H9 (cell line): ENCODE measurements at regions not wholly inside any gene's neighbourhood (a gene's known extent, or its start where the extent isn't known, plus 50 kb on each side); places are given as distances from the start of the nearest gene placed in this dataset.

Experiments
- DNase-seq: peaks from one replicate; pipeline ENCODE4 v3.0.0-alpha.2; 2017
- H2AFZ ChIP-seq: one replicate; pipeline ENCODE4 v1.6.1; 2013; ENCODE audit warnings: mild to moderate bottlenecking, low read length, control low read depth, moderate library complexity
- H2AK5ac ChIP-seq: 2 replicates; pipeline ENCODE4 v1.6.1; 2013; ENCODE audit warnings: low read length, control low read depth, mixed read lengths; ENCODE audit not compliant: insufficient read length
- H2BK120ac ChIP-seq: one replicate; pipeline ENCODE4 v1.6.1; 2013; ENCODE audit warnings: low read depth, mild to moderate bottlenecking, low read length, control low read depth, inconsistent platforms; ENCODE audit not compliant: poor library complexity, severe bottlenecking
- H2BK12ac ChIP-seq: 2 replicates; pipeline ENCODE4 v1.6.1; 2013; ENCODE audit warnings: low read length, control low read depth, mixed read lengths, low read depth; ENCODE audit not compliant: insufficient read length
- H2BK15ac ChIP-seq: 2 replicates; pipeline ENCODE4 v1.6.1; 2013; ENCODE audit warnings: low read depth, low read length, control low read depth
- H2BK20ac ChIP-seq: one replicate; pipeline ENCODE4 v1.6.1; 2013; ENCODE audit warnings: low read depth, mild to moderate bottlenecking, low read length, control low read depth, inconsistent platforms; ENCODE audit not compliant: poor library complexity, severe bottlenecking
- H2BK5ac ChIP-seq: 2 replicates; pipeline ENCODE4 v1.6.1; 2013; ENCODE audit warnings: low read length, control low read depth, mixed read lengths; ENCODE audit not compliant: insufficient read length
- H3K14ac ChIP-seq: 2 replicates; pipeline ENCODE4 v1.6.1; 2013; ENCODE audit warnings: low read length, control low read depth; ENCODE audit not compliant: insufficient read depth
- H3K18ac ChIP-seq: 2 replicates; pipeline ENCODE4 v1.6.1; 2013; ENCODE audit warnings: low read depth, mild to moderate bottlenecking, mixed read lengths, low read length, control low read depth; ENCODE audit not compliant: insufficient read length
- H3K23ac ChIP-seq: 2 replicates; pipeline ENCODE4 v1.6.1; 2013; ENCODE audit warnings: low read length, control low read depth, mixed read lengths, low read depth; ENCODE audit not compliant: insufficient read length
- H3K23me2 ChIP-seq: 2 replicates; pipeline ENCODE4 v1.6.1; 2013; ENCODE audit warnings: low read depth, mild to moderate bottlenecking, mixed read lengths, low read length, control low read depth; ENCODE audit not compliant: insufficient read length, poor library complexity, severe bottlenecking
- H3K27ac ChIP-seq: 2 replicates; pipeline ENCODE4 v1.5.1; 2013; ENCODE audit warnings: low read length, control low read depth, mixed read lengths, low read depth; ENCODE audit not compliant: insufficient read length
- H3K27me3 ChIP-seq: 2 replicates; pipeline ENCODE4 v1.6.1; 2013; ENCODE audit warnings: low read length, control low read depth, inconsistent platforms; ENCODE audit not compliant: insufficient read depth
- H3K4ac ChIP-seq: 2 replicates; pipeline ENCODE4 v1.6.1; 2013; ENCODE audit warnings: low read depth, mild to moderate bottlenecking, control low read depth, inconsistent platforms, low read length, moderate library complexity
- H3K4me1 ChIP-seq: 2 replicates; pipeline ENCODE4 v1.6.1; 2013; ENCODE audit warnings: low read length, control low read depth, inconsistent platforms; ENCODE audit not compliant: insufficient read depth
- H3K4me2 ChIP-seq: 2 replicates; pipeline ENCODE4 v1.6.1; 2013; ENCODE audit warnings: low read length, control low read depth, mixed read lengths; ENCODE audit not compliant: insufficient read length, insufficient read depth
- H3K56ac ChIP-seq: 2 replicates; pipeline ENCODE4 v1.6.1; 2013; ENCODE audit warnings: low read depth, mild to moderate bottlenecking, mixed read lengths, low read length, control low read depth; ENCODE audit not compliant: insufficient read length
- H3K79me1 ChIP-seq: 2 replicates; pipeline ENCODE4 v1.6.1; 2013; ENCODE audit warnings: low read depth, mild to moderate bottlenecking, moderate library complexity, low read length, control low read depth, inconsistent platforms; ENCODE audit not compliant: insufficient read depth, poor library complexity, severe bottlenecking
- H3K79me2 ChIP-seq: 2 replicates; pipeline ENCODE4 v1.6.1; 2013; ENCODE audit warnings: low read length, control low read depth, inconsistent platforms; ENCODE audit not compliant: insufficient read depth
- H3K9ac ChIP-seq: 2 replicates; pipeline ENCODE4 v1.6.1; 2013; ENCODE audit warnings: low read length, control low read depth, mixed read lengths; ENCODE audit not compliant: insufficient read length; ENCODE audit errors: extremely low read depth
- H3K9me3 ChIP-seq: one replicate; pipeline ENCODE4 v1.6.1; 2013; ENCODE audit warnings: low read depth, low read length, inconsistent platforms; ENCODE audit not compliant: control insufficient read depth
- H3T11ph ChIP-seq: one replicate; pipeline ENCODE4 v1.6.1; 2013; ENCODE audit warnings: mild to moderate bottlenecking, low read length, control low read depth, inconsistent platforms
- H4K20me1 ChIP-seq: one replicate; pipeline ENCODE4 v1.6.1; 2013; ENCODE audit not compliant: control insufficient read depth, insufficient read length, insufficient read depth
- H4K5ac ChIP-seq: 2 replicates; pipeline ENCODE4 v1.6.1; 2013; ENCODE audit warnings: low read depth, mild to moderate bottlenecking, mixed read lengths, low read length, control low read depth; ENCODE audit not compliant: insufficient read length
- H4K8ac ChIP-seq: replicated peaks from 2 replicates; pipeline ENCODE4 v1.6.1; 2013; ENCODE audit warnings: low read length, control low read depth, mixed read lengths, low read depth; ENCODE audit not compliant: insufficient read length
- H4K91ac ChIP-seq: 2 replicates; pipeline ENCODE4 v1.6.1; 2013; ENCODE audit warnings: low read depth, mild to moderate bottlenecking, moderate library complexity, mixed read lengths, low read length, control low read depth; ENCODE audit not compliant: insufficient read length
- H3K27ac Mint-ChIP-seq, 3 experiments: 2 replicates in 2 of 3; 3 replicates in 1 of 3; pipeline ENCODE4 v1.8.0; 2020 to 2021; ENCODE audit warnings: mixed read lengths in 3 of 3, mild to moderate bottlenecking in 1 of 3, moderate library complexity in 1 of 3
- H3K27me3 Mint-ChIP-seq: 2 replicates; pipeline ENCODE4 v1.8.0; 2021; ENCODE audit warnings: low read depth, mild to moderate bottlenecking, moderate library complexity, mixed read lengths
- H3K36me3 Mint-ChIP-seq, 3 experiments: 2 replicates in 2 of 3; 3 replicates in 1 of 3; pipeline ENCODE4 v1.8.0; 2020 to 2021; ENCODE audit warnings: low read depth in 3 of 3, mixed read lengths in 3 of 3; ENCODE audit not compliant: insufficient read depth in 1 of 3
- H3K4me1 Mint-ChIP-seq, 2 experiments: 2 replicates each; pipeline ENCODE4 v1.8.0; 2020; ENCODE audit warnings: mixed read lengths in 2 of 2
- H3K4me3 Mint-ChIP-seq, 2 experiments: 2 replicates in 1 of 2; 3 replicates in 1 of 2; pipeline ENCODE4 v1.8.0; 2020 to 2021; ENCODE audit warnings: mild to moderate bottlenecking in 2 of 2, mixed read lengths in 2 of 2, moderate library complexity in 1 of 2
- H3K9me3 Mint-ChIP-seq, 2 experiments: 2 replicates in 1 of 2; 3 replicates in 1 of 2; pipeline ENCODE4 v1.8.0; 2020; ENCODE audit warnings: mild to moderate bottlenecking in 2 of 2, mixed read lengths in 2 of 2, moderate library complexity in 1 of 2
- WGBS: extraction: QIAGEN DNeasy Blood & Tissue Kit; methylation state at CpG from one replicate; pipeline ENCODE4 v1.1.7; 2013; ENCODE audit warnings: missing lambda C conversion rate, low lambda C conversion rate, mixed read lengths; ENCODE audit not compliant: insufficient read length; ENCODE audit errors: extremely low coverage; 5-methylcytosine and 5-hydroxymethylcytosine counted together
- TF ChIP-seq, protein P1 (sequence below): fragments of 200-600 bp; sonication (generic); conservative IDR thresholded peaks from 3 replicates; pipeline ENCODE4 v1.8.0; 2021; ENCODE audit warnings: antibody characterized with exemption, mild to moderate bottlenecking

DNA sequence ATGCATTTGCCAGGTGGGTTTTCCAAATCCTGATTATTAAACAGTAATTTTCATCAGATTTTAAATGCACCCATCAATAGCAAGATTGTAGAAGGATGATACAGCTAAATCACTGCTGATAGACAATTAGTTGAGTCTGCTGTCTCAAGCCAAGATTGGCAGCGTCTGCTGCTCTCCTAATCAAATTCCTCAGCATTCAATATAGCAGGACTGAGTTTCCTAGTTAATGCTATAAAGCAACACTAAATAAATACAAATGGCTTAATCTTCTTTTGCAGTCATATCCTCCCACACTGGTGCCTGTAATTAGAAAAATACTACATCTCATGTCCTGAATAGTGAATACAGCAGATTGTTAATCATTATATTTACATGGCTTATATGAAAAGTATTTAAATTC, 1028.8 kb downstream of the ADGRL2 start:
- Histone ChIP-seq H4K8ac (no peak overlapping the region), H3T11ph (no peak overlapping the region), H3K27me3 (no peaks in the 10 kb centered on the region), H3K79me2 (no peaks in the 10 kb centered on the region), H2AFZ (no peak overlapping the region), H3K56ac (no peak overlapping the region), H4K20me1 (no peaks in the 10 kb centered on the region), H3K9me3 (no peaks in the 10 kb centered on the region), H4K5ac (no peak overlapping the region), H4K91ac (no peak overlapping the region), H3K4me1 (no peaks in the 10 kb centered on the region; the same call in 1 of the 2 replicates), H2BK120ac (no peak overlapping the region), H3K4ac (no peak overlapping the region), H3K4me2 (no peak overlapping the region), H3K9ac (no peak overlapping the region), H2BK12ac (no peak overlapping the region), H2BK20ac (no peak overlapping the region), H3K23me2 (no peaks in the 10 kb centered on the region), H3K23ac (no peak overlapping the region), H3K14ac (no peak overlapping the region), H3K27ac (no peak overlapping the region), H2BK5ac (no peak overlapping the region), H3K18ac (no peak overlapping the region), H2AK5ac (no peak overlapping the region), H2BK15ac (no peak overlapping the region), H3K79me1 (no peaks in the 10 kb centered on the region)
- WGBS = no CpG with 5 or more reads among the region's 1 CpG
- Mint-ChIP-seq H3K27me3 (no peaks in the 10 kb centered on the region), H3K4me3 (no peak overlapping the region), H3K36me3 (no peaks in the 10 kb centered on the region; a peak in 1 of 7 replicates), H3K27ac (no peak overlapping the region), H3K4me1 (peaks cover 4 to 10% of the 10 kb centered on the region in 2 experiments), H3K9me3 (no peaks in the 10 kb centered on the region; a peak in 1 of 5 replicates)
- DNase-seq = no peak
- TF ChIP-seq, protein P1, sequence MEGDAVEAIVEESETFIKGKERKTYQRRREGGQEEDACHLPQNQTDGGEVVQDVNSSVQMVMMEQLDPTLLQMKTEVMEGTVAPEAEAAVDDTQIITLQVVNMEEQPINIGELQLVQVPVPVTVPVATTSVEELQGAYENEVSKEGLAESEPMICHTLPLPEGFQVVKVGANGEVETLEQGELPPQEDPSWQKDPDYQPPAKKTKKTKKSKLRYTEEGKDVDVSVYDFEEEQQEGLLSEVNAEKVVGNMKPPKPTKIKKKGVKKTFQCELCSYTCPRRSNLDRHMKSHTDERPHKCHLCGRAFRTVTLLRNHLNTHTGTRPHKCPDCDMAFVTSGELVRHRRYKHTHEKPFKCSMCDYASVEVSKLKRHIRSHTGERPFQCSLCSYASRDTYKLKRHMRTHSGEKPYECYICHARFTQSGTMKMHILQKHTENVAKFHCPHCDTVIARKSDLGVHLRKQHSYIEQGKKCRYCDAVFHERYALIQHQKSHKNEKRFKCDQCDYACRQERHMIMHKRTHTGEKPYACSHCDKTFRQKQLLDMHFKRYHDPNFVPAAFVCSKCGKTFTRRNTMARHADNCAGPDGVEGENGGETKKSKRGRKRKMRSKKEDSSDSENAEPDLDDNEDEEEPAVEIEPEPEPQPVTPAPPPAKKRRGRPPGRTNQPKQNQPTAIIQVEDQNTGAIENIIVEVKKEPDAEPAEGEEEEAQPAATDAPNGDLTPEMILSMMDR = no peak
